Ascending aorta (tissue), 2 donors: ENCODE measurements at regions not wholly inside any gene's neighbourhood (a gene's known extent, or its start where the extent isn't known, plus 50 kb on each side); places are given as distances from the start of the nearest gene placed in this dataset.

Experiments used
- DNase-seq, 2 donors: peaks; one replicate each; pipeline ENCODE4 v3.0.0-alpha.2; 2019; ENCODE audit warnings: low spot score in 2 of 2
- H3K27ac ChIP-seq, 2 donors: fragments of 200-600 bp; sonication (generic); one replicate each; pipeline ENCODE4 v1.5.1; 2016 to 2017; ENCODE audit warnings: mild to moderate bottlenecking in 1 of 2
- H3K27me3 ChIP-seq: fragments of 200-600 bp; sonication (generic); one replicate; pipeline ENCODE4 v1.5.1; 2017
- H3K36me3 ChIP-seq, 2 donors: fragments of 200-600 bp; sonication (generic); one replicate each; pipeline ENCODE4 v1.5.1; 2016
- H3K4me1 ChIP-seq, 2 donors: fragments of 200-600 bp; sonication (generic); one replicate each; pipeline ENCODE4 v1.5.1; 2016 to 2017; ENCODE audit warnings: mild to moderate bottlenecking in 1 of 2
- H3K4me3 ChIP-seq, 2 donors: fragments of 200-600 bp; sonication (generic); one replicate each; pipeline ENCODE4 v1.5.1; 2016 to 2017; ENCODE audit warnings: mild to moderate bottlenecking in 1 of 2
- H3K9me3 ChIP-seq, 2 donors: fragments of 200-600 bp; sonication (generic); one replicate each; pipeline ENCODE4 v1.5.1; 2016
- CTCF ChIP-seq, 3 experiments: fragments of 200-600 bp in 2 of 3; fragments of 450-650 bp in 1 of 3; sonication (generic) in 2 of 3; IDR thresholded peaks; one replicate each; pipeline ENCODE4 v1.5.1; 2016 to 2019; ENCODE audit warnings: antibody characterized with exemption in 3 of 3, mild to moderate bottlenecking in 1 of 3, moderate library complexity in 1 of 3
- intact Hi-C: fragments of 100-400 bp; cut with DNase I; formaldehyde crosslinking; loops from one replicate; pipeline ENCODE4 v1.15.1; 2023

- Histone ChIP-seq H3K4me3 (no peak overlapping the region), H3K27me3 (no peaks in the 10 kb centered on the region), H3K36me3 (no peaks in the 10 kb centered on the region), H3K4me1 (no peaks in the 10 kb centered on the region), H3K27ac (no peak overlapping the region), H3K9me3 (no peaks in the 10 kb centered on the region)
- no peak for TF ChIP-seq CTCF (IDR thresholded peaks at IDR 0.05)
- DNase-seq, result no peak
- intact Hi-C loops, result no loop called here
Observed at GRCh38 chr7:136134503-136134902, 157.3 kb upstream of the MTPN start.

GRCh38 chr7:136133551-136133950 lies 156.4 kb upstream of the MTPN start:
- no peak for TF ChIP-seq CTCF (IDR thresholded peaks at IDR 0.05)
- intact Hi-C loops, result no loop called here
- H3K27ac ChIP-seq, result no peak overlapping the region
- H3K4me3 ChIP-seq, result no peak overlapping the region
- DNase-seq, result no peak
- no peaks in the 10 kb centered on the region for H3K9me3 ChIP-seq
- H3K36me3 ChIP-seq, result no peaks in the 10 kb centered on the region
- no peaks in the 10 kb centered on the region for H3K27me3 ChIP-seq
- H3K4me1 ChIP-seq, result no peaks in the 10 kb centered on the region

- no peak for TF ChIP-seq CTCF (IDR thresholded peaks at IDR 0.05)
- Histone ChIP-seq H3K4me1 (no peaks in the 10 kb centered on the region), H3K4me3 (no peak overlapping the region), H3K36me3 (no peaks in the 10 kb centered on the region), H3K27me3 (no peaks in the 10 kb centered on the region), H3K9me3 (no peaks in the 10 kb centered on the region), H3K27ac (no peak overlapping the region)
- intact Hi-C loops, result no loop called here
- DNase-seq, result no peak
Observed at GRCh38 chr7:136131304-136131630, 154.1 kb upstream of the MTPN start.

- TF ChIP-seq CTCF (IDR thresholded peaks at IDR 0.05), result no peak
- H3K4me3 ChIP-seq, result no peak overlapping the region
- no peak for DNase-seq
- H3K27ac ChIP-seq, result no peak overlapping the region
- intact Hi-C loops, result no loop called here
- H3K4me1 ChIP-seq, result no peaks in the 10 kb centered on the region
- H3K9me3 ChIP-seq, result no peaks in the 10 kb centered on the region
- H3K27me3 ChIP-seq, result no peaks in the 10 kb centered on the region
- no peaks in the 10 kb centered on the region for H3K36me3 ChIP-seq
Observed at GRCh38 chr7:136130511-136131303, 153.5 kb upstream of the MTPN start.

GRCh38 chr7:136128050-136128449 lies 150.9 kb upstream of the MTPN start:
- no peak for TF ChIP-seq CTCF (IDR thresholded peaks at IDR 0.05)
- no peak for DNase-seq
- H3K36me3 ChIP-seq, result no peaks in the 10 kb centered on the region
- H3K4me1 ChIP-seq, result no peaks in the 10 kb centered on the region
- H3K9me3 ChIP-seq, result no peaks in the 10 kb centered on the region
- intact Hi-C loops, result no loop called here
- no peaks in the 10 kb centered on the region for H3K27me3 ChIP-seq
- no peak overlapping the region for H3K27ac ChIP-seq
- no peak overlapping the region for H3K4me3 ChIP-seq

GRCh38 chr7:136123352-136123751 lies 146.2 kb upstream of the MTPN start:
- no peak overlapping the region for H3K4me3 ChIP-seq
- no peak for TF ChIP-seq CTCF (IDR thresholded peaks at IDR 0.05)
- no peaks in the 10 kb centered on the region for H3K27me3 ChIP-seq
- no peak overlapping the region for H3K27ac ChIP-seq
- H3K4me1 ChIP-seq, result no peaks in the 10 kb centered on the region
- intact Hi-C loops, result no loop called here
- H3K36me3 ChIP-seq, result no peaks in the 10 kb centered on the region
- H3K9me3 ChIP-seq, result no peaks in the 10 kb centered on the region
- DNase-seq, result no peak
